ENCODE measurements at regions not wholly inside any gene's neighbourhood (a gene's known extent, or its start where the extent isn't known, plus 50 kb on each side); places are given as distances from the start of the nearest gene placed in this dataset.

DNA sequence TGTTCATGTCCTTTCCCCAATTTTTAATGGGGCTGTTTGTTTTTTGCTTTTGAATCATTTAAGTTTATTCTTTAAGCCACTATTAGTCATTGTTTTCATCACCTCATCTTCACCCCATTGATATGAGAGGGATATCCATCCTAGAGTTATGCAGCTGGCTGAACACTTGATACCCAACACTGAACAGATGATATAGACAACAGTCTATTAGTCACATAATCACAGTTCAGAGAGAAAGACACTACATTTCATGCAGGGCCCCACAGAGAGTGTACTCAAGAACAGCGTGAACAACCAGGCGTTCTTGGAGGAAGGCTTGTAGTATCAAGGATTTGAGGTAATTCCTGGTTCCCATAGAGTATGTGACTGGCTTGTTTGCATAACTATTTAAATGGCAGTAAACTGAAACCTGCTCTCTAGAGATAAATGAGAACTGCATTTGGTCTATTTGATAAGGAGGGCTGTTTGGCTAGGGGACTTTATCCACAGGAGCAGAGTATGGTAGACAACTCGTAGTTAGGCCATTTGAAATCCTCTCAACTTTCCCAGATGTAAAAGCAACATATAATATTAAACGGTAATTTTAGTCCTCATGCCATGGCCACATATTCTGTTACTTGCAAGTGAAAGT lies 618.7 kb downstream of the SI start:
- Histone ChIP-seq H3K36me3 (replicated peaks in 1 of 2; ENCODE audit: control insufficient read depth in 1 of 2, insufficient read depth in 2 of 2, low read length in 1 of 2) (no peaks in the 10 kb centered on the region), H3K9me3 (no peaks in the 10 kb centered on the region; the same call in 1 of the 2 replicates), H3K9me2 (no peaks in the 10 kb centered on the region), H3K27me3 (ENCODE audit: insufficient read depth) (no peaks in the 10 kb centered on the region), H2AFZ (ENCODE audit: low read depth) (no peak overlapping the region), H4K20me1 (ENCODE audit: insufficient read depth) (no peaks in the 10 kb centered on the region), H3K9ac (no peak overlapping the region), H3K79me2 (ENCODE audit: insufficient read depth) (no peaks in the 10 kb centered on the region), H3K4me1 (ENCODE audit: control insufficient read depth in 1 of 2, insufficient read depth in 2 of 2, low read depth in 1 of 2, low read length in 1 of 2) (no peaks in the 10 kb centered on the region), H3F3A (replicated peaks; ENCODE audit: insufficient read depth) (no peaks in the 10 kb centered on the region), H3K4me2 (no peak overlapping the region), H3K4me3 (ENCODE audit: low read depth in 2 of 2, low read length in 1 of 2) (no peak overlapping the region), H3K27ac (ENCODE audit: low read depth in 2 of 2, low read length in 1 of 2) (no peak overlapping the region)
- ChIA-PET CTCF (no interaction called here), POLR2A (no interaction called here)
- 56% methylated on average over 4 of the region's 4 CpGs for WGBS (ENCODE audit: low lambda C conversion rate)
- TF ChIP-seq SIN3A (IDR thresholded peaks at IDR 0.05; ENCODE audit: borderline replicate concordance, low read depth, low read length) (no peak), ELF1 (IDR thresholded peaks at IDR 0.05) (no peak), SMC3 (IDR thresholded peaks at IDR 0.05; ENCODE audit: low read depth, low read length) (no peak), RAD21 (IDR thresholded peaks at IDR 0.05; ENCODE audit: low read length) (no peak), RCOR1 (IDR thresholded peaks at IDR 0.05; ENCODE audit: low read length) (no peak), FOXM1 (IDR thresholded peaks at IDR 0.05; ENCODE audit: low read depth) (no peak), YY1 (IDR thresholded peaks at IDR 0.05; ENCODE audit: low read depth) (no peak), FOXJ3 (CRISPR knock-in tag; IDR thresholded peaks at IDR 0.05) (no peak), TAF1 (IDR thresholded peaks at IDR 0.05; ENCODE audit: borderline replicate concordance, low read depth, low read length) (no peak), FOSL2 (IDR thresholded peaks at IDR 0.05; ENCODE audit: borderline replicate concordance, low read depth) (no peak), GATA2 (CRISPR knock-in tag; IDR thresholded peaks at IDR 0.05) (no peak), MXI1 (IDR thresholded peaks at IDR 0.05; ENCODE audit: low read depth, low read length) (no peak), POLR2AphosphoS5 (IDR thresholded peaks at IDR 0.05; ENCODE audit: low read depth, low read length) (no peak), JUND (IDR thresholded peaks at IDR 0.05) (no peak), NRF1 (IDR thresholded peaks at IDR 0.05; ENCODE audit: low read depth, low read length) (no peak)
- TF ChIP-seq, protein P1, sequence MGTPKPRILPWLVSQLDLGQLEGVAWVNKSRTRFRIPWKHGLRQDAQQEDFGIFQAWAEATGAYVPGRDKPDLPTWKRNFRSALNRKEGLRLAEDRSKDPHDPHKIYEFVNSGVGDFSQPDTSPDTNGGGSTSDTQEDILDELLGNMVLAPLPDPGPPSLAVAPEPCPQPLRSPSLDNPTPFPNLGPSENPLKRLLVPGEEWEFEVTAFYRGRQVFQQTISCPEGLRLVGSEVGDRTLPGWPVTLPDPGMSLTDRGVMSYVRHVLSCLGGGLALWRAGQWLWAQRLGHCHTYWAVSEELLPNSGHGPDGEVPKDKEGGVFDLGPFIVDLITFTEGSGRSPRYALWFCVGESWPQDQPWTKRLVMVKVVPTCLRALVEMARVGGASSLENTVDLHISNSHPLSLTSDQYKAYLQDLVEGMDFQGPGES (IDR thresholded peaks at IDR 0.05; ENCODE audit: low read depth, low read length), result no peak
- TF ChIP-seq, protein P2, sequence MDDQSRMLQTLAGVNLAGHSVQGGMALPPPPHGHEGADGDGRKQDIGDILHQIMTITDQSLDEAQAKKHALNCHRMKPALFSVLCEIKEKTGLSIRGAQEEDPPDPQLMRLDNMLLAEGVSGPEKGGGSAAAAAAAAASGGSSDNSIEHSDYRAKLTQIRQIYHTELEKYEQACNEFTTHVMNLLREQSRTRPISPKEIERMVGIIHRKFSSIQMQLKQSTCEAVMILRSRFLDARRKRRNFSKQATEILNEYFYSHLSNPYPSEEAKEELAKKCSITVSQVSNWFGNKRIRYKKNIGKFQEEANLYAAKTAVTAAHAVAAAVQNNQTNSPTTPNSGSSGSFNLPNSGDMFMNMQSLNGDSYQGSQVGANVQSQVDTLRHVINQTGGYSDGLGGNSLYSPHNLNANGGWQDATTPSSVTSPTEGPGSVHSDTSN (IDR thresholded peaks at IDR 0.05), result no peak
- TF ChIP-seq, protein P3, sequence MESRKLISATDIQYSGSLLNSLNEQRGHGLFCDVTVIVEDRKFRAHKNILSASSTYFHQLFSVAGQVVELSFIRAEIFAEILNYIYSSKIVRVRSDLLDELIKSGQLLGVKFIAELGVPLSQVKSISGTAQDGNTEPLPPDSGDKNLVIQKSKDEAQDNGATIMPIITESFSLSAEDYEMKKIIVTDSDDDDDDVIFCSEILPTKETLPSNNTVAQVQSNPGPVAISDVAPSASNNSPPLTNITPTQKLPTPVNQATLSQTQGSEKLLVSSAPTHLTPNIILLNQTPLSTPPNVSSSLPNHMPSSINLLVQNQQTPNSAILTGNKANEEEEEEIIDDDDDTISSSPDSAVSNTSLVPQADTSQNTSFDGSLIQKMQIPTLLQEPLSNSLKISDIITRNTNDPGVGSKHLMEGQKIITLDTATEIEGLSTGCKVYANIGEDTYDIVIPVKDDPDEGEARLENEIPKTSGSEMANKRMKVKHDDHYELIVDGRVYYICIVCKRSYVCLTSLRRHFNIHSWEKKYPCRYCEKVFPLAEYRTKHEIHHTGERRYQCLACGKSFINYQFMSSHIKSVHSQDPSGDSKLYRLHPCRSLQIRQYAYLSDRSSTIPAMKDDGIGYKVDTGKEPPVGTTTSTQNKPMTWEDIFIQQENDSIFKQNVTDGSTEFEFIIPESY (IDR thresholded peaks at IDR 0.05; ENCODE audit: borderline replicate concordance, low read depth), result no peak
- TF ChIP-seq, protein P4, sequence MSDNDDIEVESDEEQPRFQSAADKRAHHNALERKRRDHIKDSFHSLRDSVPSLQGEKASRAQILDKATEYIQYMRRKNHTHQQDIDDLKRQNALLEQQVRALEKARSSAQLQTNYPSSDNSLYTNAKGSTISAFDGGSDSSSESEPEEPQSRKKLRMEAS (IDR thresholded peaks at IDR 0.05; ENCODE audit: low read depth), result no peak
- TF ChIP-seq, protein P5, sequence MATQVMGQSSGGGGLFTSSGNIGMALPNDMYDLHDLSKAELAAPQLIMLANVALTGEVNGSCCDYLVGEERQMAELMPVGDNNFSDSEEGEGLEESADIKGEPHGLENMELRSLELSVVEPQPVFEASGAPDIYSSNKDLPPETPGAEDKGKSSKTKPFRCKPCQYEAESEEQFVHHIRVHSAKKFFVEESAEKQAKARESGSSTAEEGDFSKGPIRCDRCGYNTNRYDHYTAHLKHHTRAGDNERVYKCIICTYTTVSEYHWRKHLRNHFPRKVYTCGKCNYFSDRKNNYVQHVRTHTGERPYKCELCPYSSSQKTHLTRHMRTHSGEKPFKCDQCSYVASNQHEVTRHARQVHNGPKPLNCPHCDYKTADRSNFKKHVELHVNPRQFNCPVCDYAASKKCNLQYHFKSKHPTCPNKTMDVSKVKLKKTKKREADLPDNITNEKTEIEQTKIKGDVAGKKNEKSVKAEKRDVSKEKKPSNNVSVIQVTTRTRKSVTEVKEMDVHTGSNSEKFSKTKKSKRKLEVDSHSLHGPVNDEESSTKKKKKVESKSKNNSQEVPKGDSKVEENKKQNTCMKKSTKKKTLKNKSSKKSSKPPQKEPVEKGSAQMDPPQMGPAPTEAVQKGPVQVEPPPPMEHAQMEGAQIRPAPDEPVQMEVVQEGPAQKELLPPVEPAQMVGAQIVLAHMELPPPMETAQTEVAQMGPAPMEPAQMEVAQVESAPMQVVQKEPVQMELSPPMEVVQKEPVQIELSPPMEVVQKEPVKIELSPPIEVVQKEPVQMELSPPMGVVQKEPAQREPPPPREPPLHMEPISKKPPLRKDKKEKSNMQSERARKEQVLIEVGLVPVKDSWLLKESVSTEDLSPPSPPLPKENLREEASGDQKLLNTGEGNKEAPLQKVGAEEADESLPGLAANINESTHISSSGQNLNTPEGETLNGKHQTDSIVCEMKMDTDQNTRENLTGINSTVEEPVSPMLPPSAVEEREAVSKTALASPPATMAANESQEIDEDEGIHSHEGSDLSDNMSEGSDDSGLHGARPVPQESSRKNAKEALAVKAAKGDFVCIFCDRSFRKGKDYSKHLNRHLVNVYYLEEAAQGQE (IDR thresholded peaks at IDR 0.05; ENCODE audit: low read depth, low read length), result no peak
- no peak for DNase-seq

Measured in SK-N-SH (cell line).